D721Med (cell line): ENCODE measurements at regions not wholly inside any gene's neighbourhood (a gene's known extent, or its start where the extent isn't known, plus 50 kb on each side); places are given as distances from the start of the nearest gene placed in this dataset.
"Not testable (repeated sequence)": the region's sequence is repeated elsewhere in the genome, so short reads cannot be mapped to it uniquely, and the experiment has no call there.

Experiments
- DNase-seq: peaks from one replicate; pipeline ENCODE4 v3.0.0; 2011; ENCODE audit warnings: low spot score; ENCODE audit not compliant: insufficient read length
- FAIRE-seq: peaks from 2 replicates; lab custom pipeline; 2011; peaks lifted over from hg19 to GRCh38; lab: Jason Lieb, UNC
- TF ChIP-seq, protein P1 (sequence below): IDR thresholded peaks from 2 replicates; pipeline ENCODE4 v1.5.1; 2012; ENCODE audit warnings: mild to moderate bottlenecking, control low read depth; ENCODE audit not compliant: insufficient read depth; ENCODE audit errors: missing control alignments

DNA sequence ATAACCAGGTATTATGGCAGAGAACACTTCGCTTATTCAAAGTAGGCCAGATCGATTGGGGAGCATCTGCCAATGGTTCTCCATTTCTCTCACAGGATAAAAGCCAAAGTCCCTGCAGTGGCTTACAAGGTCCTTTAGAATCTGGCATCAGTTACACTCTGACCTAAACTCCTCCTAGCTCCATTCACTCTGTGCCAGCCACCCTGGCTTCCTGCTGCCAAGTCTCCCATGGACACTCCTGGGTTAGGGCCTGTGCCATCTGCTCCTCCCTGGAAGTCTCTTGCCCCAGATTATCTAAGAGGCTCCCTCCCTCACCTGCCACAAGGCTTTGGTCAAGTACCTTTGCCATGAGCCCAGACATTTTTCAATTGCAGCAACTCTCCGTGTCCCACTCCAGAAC is 649.2 kb downstream of the DACH1 start:
- FAIRE-seq (no peak), DNase-seq (no peak)
- TF ChIP-seq, protein P1, sequence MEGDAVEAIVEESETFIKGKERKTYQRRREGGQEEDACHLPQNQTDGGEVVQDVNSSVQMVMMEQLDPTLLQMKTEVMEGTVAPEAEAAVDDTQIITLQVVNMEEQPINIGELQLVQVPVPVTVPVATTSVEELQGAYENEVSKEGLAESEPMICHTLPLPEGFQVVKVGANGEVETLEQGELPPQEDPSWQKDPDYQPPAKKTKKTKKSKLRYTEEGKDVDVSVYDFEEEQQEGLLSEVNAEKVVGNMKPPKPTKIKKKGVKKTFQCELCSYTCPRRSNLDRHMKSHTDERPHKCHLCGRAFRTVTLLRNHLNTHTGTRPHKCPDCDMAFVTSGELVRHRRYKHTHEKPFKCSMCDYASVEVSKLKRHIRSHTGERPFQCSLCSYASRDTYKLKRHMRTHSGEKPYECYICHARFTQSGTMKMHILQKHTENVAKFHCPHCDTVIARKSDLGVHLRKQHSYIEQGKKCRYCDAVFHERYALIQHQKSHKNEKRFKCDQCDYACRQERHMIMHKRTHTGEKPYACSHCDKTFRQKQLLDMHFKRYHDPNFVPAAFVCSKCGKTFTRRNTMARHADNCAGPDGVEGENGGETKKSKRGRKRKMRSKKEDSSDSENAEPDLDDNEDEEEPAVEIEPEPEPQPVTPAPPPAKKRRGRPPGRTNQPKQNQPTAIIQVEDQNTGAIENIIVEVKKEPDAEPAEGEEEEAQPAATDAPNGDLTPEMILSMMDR, result no peak

DNA sequence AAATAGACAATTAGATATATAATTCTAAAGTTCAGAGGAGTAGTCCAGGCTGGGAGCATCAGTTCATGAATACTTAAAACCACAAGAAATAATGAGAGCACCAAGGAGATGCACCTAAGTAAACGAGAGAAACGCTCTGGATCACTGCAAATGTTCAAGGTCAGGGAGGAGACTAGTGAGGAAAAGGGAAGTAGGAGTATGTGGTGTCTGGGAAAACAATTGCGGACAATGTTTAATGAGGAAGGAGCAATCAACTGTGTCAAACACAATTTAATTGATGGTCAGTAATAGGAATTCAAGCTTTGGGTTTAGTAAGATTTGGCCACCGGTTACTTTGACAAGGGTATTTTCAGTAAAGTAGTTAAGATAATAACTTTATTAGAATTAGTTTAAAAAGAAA is 652.2 kb downstream of the DACH1 start:
- DNase-seq, result no peak
- no peak for FAIRE-seq
- TF ChIP-seq, protein P1, result no peak

DNA sequence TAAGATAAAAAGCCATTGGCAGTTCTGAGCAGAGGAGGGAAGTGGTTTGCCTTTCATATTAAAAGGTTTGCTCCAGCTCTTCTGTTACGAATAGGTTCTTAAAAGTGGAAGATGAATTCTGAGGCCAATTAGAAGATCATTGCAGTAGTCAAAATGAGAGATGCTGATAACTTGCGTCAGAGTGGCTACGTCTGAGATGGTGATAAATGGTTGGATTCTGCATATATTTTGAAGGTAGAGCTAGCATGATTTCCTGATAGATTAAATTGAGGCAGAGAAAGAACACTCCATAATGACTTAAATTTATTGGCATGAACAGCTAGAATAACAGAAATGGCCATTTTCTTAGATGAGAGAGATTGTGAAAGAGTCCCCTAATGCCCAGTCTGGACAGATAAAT is 652.6 kb downstream of the DACH1 start:
- TF ChIP-seq, protein P1, result no peak
- FAIRE-seq (no peak), DNase-seq (no peak)

DNA sequence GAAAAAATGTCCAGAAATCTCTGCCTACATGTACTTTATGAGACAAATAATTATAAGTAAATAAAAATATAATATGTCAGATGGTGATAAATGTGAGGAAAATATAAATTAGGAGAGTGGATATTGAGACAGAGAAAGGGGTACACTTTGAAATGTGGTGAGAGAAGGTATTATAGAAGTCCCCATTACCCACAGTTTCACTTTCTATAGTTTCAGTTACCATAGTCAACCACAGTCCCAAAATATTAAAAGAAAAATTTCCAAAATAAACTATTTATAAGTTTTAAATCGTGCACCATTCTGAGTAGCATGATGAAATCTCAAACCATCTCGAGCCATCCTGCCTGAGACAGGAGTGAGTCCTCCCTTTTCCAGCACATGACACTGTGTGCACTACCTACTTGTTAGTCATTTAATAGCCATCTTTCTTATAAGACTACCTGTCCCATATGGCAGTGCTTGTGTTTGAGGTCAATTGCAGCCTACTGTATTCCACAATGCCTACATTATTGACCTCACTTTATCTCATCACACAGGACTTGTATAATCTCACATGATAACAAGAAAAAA is 653.7 kb downstream of the DACH1 start:
- TF ChIP-seq, protein P1, result no peak
- DNase-seq, result no peak
- no peak for FAIRE-seq

DNA sequence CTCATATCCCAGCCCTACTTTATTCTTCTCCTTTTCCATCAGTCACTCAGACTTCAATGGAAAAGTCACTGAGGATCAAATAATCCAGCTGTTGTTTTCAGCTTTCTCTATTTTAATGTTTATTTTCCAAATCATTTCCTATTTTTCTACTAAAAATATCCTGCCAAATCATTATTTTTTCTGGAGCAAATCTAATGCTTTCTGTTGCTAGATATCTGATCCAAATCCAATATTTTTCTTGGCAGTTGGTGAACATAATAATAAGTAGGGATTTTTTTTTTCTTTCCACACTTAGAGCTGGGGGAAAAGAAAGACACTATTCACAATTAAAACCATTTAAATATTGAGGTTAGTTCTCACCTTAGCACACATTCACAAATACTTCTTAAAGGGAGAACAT is 656.1 kb downstream of the DACH1 start:
- TF ChIP-seq, protein P1, result no peak
- DNase-seq, result no peak
- FAIRE-seq, result no peak

DNA sequence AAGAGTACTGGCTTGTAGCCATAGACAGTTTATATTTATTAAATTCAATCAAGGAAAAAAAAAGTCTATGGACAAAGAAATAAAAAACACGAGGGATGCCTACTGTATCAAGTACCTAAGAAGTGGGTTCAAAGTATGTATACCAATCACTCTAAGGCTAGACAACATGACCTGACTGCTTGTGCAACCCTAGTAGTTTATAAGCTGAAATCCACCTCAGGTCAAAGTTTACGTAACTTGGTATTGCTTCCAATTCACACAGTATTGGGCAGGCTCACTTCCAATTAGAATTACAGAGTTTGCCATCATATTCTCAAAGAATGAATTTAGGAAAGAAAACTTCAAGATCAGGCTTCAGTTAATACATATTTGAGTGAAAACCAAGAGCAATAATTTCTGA is 657.8 kb downstream of the DACH1 start:
- FAIRE-seq (no peak), DNase-seq (no peak)
- TF ChIP-seq, protein P1, result no peak

DNA sequence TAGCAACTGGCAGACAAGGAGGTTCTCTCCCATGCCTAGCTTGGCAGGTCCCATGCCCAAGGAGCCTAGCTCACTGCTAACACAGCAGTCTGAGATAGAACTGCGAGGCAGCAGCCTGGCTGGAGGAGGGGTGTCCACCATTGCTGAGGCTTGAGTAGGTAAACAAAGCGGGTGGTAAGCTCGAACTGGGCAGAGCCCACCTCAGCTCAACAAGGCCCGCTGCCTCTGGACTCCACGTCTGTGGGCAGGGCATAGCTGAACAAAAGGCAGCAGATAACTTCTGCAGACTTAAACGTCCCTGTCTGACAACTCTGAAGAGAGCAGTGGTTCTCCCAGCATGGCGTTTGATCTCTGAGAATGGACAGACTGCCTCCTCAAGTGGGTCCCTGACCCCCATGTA is 682.4 kb downstream of the DACH1 start:
- not testable (repeated sequence) for FAIRE-seq, DNase-seq

DNA sequence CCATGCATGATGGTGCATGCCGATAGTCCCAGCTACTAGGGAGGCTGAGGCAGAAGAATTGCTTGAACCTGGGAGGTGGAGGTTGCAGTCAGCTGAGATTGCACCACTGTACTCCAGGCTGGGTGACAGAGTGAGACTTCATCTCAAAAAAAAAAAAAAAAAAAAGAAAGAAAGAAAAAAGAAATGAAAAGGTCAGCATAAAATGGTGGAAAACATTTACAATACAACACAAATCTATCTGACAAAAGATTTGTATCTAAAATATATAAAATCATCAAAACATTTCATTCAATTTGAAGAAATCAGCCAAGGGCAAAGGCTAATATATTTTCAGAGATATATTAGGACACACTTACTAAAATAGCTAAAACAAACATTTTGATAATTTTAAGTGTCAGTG is 683.7 kb downstream of the DACH1 start:
- not testable (repeated sequence) for FAIRE-seq, DNase-seq
